HK-2 (cell line): ENCODE measurements at regions not wholly inside any gene's neighbourhood (a gene's known extent, or its start where the extent isn't known, plus 50 kb on each side); places are given as distances from the start of the nearest gene placed in this dataset.

Experiments
- DNase-seq: peaks from one replicate; pipeline ENCODE4 v3.0.0-alpha.2; 2018; ENCODE audit not compliant: unreplicated experiment

DNA sequence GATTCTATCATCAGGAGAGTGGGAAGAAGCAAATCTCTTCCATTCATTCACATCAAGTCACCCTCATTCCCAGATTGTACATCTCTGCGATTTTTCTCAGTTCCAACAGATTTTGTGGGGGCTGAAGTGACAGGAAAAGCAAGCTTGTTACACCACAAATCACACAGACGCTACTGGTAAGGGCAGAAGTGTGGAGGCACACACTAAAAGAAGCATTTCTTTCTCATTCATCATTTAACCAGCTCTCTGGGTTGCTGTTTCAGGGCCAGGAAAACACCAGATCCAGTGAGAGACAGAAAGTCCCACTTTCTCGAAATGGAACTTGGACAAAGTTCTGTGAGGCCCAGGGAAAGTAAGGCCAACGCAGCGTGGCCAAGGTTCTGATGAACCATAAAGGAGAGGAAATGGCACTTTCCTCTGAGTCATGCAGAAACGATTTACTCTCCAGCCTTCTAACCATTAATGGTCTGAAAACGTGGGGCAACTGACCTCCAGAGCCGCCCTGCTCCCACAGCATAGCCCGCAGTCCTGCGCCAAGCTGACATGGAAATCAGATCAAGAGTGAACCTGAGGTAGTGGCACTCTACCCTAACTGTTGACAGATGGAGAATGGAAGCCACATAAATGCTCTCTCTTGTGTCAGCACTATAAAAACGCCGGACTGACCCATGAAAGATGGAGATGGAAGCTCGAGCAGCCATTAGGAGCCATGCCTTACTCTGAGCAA, 191.0 kb downstream of the C1D start:
- DNase-seq: peak; percentile 63

DNA sequence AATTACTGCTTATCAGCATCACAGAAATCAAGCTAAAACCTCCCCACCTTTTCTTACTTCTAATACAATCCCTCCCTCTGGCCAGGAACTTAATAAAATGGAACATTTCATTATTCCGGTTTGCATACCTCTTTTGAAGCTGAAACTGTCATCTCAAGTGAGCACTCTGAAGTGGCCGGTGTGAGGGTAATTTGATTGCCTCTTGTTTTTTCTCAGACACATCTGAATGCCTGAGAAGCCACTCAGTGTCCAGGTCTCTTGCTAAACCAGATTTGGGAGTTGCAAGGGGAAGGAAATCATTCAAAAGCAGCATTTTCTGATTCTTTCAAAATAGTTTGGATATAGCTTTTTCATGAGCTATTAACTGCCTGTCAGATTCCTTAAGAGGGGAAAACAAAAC, 190.3 kb downstream of the C1D start:
- DNase-seq: peak; percentile 7

DNA sequence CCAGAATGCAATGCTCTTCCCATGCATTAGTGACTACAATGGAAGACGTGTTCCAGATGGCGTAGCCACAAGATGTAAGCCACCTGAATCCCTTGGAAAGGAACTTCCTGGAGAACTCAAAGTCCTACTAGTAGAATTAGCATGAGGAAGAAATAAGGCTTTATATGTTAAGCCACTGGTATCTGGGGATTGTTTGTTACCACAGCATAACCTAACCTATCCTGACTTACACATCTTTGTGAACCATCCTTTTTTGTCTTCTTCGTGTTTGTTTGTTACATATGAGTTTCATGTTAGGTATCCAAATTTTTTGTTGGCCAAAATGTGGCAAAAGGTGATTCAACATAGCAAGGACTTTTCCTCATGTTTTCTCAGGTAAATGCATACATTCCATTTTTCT, 188.9 kb downstream of the C1D start:
- no peak for DNase-seq

DNA sequence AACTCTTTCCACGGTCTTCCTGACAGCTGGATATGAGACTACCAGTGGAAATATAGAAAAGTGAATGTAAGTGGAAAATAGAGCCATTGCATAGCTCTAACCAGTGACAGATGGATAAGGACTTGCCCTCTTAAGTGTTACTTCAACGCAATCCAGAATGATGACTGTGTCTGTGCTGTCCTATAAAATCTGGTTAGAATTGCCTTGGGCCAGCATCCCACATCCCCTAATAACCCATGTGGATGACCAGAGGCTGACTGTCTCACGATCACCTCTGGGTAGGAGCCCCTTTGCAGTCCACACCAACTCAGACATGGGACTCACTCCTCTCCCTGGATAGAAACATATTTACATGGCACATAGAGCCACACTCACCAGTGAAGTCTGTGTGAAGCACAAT, 186.6 kb downstream of the C1D start:
- no peak for DNase-seq

DNA sequence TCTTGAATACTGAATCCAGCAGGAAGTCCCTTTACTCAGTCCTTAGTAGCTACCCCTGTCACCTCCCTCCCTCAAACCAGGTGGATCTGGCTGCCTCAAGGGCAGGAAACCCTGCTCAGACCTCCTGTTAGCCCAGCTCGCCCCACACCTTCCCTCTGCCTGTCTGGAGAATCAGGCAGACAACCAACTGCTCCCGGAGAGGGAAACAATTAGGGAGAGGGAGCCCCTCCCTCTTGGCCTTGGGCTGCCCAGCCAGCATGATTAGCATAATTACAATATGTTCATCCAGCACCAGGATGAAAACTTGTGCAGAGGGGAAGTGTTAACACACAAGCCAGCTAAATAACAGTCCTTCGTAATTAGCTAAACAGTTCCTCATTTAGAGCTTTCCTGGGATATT, 185.5 kb downstream of the C1D start:
- DNase-seq: no peak

DNA sequence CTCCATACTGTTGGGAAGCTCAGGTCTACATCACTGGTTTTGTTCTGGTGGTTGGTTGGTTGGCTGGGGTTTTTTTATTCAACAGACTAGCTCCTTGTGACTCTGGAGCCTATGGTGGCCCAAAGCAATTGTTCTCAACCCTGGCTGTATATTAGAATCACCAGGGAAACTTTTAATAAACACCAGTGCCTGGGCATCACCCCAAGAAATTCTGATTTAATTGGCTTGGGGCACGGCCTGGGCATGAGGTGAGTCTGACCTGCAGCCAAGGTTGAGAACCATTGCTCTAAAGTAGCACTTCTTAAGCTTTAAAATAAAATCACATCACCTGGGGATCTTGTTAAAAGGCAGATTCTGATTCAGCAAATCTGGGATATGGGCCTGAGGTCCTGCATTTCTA, 184.1 kb downstream of the C1D start:
- no peak for DNase-seq

DNA sequence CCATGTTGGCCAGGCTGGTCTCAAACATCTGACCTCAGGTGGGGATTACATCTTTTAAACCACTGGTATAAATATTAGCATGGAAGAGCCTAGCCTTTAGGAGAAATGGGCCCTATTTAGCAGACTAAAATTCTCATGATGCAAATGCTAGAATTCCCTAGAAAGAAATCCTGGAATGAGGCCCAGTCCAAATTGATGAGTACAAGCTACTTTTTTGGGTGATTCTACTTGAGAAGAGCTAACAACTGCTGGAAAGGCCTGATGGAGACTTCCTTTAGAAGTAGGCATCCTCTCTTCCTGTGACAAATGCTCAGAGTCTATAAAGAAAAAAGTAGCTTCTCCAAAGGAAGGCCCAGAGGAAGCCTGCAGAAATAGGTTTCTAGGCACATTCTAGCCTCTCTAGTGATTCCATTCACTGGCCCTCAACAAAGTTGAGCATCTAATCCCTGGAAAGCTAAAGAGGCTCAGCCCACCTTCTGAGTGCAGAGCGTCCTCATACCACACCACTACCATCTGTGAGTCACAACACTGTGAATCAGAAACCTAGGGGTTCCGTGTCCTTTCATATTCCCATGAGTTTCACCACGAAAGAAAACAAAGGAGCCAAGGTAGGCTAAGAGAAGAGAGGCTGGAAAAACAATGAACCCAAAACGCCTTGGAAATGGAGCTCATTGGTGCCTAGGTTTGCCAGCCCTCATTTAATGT, 183.1 kb downstream of the C1D start:
- DNase-seq: peak; percentile 33

DNA sequence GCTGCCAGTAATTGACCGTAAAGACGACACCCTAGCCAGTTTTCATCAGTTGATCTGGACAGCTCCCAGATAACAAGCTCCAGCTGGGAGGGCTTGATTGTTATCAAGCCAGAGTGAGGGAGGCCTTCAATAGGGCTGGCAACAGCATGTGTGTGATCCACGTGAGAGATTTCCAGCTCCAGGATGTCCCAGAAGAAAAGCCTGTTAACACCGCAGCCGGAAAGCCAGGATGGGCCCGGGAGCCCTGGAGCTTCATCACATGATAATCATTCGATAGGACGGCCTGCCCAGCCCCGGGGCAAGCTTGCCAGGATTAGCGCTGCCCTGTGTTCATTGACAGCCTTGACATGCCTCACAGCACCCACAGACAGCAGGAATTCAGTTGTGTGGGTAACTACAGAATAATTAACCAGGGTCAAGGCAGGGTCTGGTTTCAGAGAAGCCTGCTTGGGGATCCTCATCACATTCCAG, 182.5 kb downstream of the C1D start:
- DNase-seq: peak; percentile 92

DNA sequence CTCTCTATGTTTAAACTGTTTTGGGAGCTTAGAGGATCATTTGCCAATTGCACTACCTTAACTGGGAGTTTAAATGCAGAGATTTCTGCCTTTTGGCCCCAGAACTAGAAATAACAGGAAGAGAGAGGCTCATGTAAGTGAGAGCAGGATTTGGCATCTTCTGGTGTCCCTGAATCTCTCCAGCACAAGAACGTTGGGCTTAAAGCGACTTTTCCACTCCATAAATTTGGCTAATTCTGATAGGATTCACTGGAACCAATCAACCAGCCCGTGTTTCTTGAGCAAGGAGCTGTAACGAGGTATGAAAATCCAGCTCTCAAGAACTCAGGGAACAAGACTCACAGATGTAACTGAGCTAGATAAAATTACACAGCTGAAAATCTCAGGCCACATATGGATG, 181.0 kb downstream of the C1D start:
- DNase-seq: no peak

DNA sequence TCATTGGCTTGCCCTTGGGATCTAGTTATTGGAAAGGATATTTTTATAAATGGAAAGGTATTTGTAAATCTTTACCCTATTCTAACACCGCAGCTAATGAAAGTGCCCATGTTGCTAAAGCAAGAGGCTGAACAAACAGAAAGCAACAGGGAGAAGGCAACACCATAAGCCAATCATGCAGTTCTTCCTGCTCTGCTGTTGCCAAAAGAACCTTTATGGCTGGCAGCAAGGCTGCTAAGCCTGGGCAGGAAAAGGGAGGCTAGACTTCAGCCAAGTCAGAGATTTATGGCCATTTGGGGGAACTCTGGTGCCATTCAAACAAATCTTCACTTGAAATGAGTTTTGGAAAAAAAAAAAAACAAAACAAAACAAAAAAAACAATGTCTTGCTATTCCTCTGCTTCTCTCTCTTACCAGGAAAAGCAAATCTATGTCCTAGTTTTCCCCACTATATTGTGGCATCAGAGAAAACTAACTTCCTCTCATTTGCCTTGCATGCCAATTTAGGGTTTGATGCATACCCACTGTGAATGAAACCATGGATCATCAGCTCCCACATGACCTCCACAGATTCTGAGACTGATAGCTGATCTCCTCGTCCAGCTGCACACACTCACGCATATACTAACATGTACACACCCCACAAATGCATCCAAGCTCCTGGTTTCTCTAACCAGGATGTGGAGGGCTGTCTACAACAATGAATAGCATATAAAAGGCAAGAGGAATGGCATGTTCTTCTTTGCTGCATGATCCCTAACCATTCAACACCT, 179.3 kb downstream of the C1D start:
- no peak for DNase-seq

DNA sequence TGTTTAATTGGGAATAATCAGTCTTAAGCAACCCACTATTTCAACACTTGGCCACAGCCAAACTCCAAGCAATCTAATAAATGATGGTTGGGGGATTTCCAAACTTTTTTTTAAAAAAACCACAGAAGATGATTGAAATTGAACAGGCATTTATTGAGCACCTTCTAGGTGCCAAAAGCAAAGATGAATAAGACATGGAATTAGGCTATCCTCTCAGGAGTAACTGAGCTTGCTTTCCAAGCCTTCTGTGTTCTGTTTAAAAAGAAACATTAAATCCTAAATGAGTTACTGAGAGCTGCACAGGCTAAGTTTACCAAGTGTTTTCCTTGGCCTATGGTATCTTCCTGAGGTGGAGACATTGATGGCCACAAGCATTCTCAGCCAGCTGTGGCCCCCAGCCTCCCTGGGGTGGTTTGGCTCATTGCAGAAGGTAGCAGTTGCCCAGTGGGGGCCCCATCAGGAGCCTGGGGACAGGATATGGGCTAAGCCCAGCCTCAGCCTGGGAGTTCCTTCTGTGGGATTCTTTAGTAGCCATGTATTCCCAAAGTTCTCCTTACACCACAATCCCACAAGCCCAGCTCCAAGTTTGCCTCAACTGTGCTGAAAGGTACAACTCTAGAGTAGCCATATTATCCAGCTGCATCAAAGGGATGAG, 174.3 kb downstream of the C1D start:
- DNase-seq: no peak

DNA sequence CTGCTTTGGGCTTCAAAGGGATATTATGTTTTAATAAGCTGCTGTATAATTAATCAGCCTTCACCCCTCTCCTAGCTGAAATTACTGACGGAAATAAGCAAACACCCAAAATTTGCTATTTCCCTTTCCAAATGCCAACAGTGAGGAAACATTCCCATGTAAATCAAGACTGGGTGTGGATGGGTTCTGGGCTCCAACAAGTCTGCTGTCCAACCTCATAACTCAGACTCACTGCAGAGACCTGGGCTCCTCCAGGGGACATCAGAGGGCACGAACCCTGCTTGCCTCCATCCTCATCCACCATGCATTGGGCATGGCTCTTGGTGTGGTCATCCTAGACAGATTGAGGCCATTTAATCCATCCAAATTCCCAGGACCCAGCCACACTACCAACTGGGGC, 173.7 kb downstream of the C1D start:
- no peak for DNase-seq

DNA sequence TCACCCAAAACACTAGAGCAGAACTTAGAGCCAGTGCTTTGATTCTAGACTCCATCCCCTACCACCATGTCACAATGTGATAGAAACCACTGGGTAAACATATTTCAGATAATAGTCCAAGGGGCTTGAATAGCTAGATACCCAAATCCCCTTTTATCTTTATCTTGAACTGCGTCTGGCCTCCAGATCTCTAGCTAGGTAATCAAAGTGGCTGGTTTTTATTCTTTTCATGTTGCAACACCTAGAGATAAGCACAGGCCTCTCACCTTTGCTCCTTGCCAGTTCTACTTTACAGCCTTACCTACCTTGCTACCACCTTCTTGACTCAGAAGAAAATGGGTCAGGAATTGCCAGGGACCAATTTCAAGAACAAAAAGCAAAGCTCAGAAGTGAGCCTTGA, 171.2 kb downstream of the C1D start:
- DNase-seq: no peak

DNA sequence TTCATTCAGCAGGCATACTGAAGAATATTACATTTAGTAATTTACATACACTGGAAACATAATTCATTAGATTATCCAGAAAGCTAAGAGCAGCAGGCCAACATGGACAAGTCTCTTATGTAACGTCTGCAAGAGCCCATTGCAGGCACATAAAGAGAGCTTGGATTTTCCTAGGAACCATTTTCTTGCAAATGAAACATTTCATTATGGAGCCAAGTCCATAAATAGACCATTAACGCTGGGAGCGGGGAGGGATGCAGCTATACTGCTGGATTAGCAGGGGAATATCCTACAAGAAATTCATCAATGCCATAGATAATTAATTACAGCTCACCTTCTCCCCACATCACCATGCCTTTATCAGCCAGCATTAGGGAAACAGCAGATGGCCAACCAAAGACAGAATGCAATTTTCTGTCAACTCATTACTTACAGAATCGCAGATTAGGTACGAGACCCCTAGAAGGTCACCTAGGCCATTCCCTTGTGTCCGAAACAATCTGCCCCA, 170.4 kb downstream of the C1D start:
- DNase-seq: no peak

DNA sequence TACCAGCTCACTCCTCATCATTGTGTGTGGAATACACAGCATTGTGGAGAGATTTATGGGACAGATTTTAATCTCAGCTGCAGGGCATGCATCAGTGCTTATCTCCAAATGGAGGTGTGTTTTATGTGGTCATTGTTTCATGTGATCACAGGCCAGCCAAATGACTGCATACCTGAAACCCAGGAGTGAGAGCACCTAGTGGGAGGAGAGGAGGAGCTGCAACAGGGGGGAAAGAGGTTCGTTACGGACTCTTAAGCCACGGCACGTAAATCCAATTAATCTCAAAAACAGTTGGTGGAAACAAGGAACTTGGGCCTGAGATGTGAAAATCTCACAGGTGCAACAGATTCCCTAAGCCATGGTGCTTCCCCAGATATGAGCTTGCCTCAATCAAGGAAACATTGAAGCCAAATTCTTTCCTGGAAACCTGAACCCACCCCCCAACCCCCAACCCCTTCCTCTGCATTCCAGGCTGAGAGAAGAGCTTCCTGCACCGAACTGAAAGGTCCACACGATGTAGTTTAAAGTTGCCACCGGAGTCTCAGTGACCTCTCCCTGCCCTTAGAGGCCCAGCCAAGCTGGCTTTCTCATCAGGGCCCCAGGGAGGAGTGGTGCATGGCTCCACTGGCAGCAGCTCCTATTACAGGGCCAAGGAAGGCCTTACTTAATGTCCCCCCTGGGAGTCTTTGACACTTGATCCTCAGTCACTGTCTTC, 167.4 kb downstream of the C1D start:
- DNase-seq: no peak

DNA sequence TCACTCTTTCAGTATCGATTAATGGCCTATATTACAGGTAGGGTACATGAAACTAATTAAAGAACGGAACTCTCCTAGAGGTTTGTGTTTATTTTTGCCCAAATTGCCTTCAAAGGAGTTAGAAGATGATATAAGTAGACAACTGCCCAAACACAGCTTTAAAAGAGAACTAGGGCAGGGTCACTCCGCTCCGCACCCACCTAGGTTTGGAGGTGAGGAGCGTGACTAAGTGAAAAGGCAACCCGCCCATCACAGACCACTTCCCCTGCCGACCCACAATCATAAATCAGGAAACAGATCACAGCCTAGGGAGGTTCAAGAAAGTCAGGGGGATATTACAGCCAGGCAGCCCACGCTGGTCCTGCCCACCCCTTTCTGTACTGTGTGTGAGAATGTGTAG, 166.7 kb downstream of the C1D start:
- no peak for DNase-seq

DNA sequence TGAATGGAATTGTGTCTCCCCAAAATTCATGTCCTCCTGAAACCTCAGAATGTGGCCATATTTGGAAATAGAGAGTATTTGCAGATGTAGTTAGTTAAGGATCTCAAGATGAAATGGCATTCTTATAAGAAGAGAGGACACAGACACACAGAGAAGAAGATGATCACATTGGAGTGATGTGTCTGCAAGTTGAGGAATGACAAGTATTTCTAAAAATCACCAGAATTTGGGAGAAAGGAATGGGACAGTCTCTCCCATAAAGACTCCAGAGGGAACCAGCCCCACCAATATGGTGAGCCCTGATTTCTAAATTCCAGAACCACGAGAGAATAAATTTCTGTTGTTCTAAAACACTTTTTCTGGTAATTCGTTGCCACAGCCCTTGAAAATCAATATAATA, 166.3 kb downstream of the C1D start:
- DNase-seq: no peak

DNA sequence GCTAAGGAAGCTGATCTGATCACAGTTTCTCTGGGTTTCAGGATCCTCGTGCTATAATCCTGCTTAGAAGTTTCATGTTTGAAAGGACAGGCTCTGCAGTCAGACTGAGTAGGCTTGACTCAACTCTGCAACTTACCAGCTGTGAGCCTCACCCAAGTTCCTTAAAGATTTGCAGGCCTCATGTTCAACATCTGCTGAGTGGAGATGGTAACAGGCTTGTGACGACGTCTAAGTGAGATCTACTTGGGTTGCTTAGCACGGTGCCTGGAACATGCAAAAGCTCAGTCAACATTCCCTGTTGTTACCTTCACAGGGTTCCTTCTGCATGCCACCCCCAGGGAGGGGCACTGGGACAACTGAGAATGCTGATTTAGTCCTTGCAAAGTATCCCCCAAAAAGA, 164.2 kb downstream of the C1D start:
- no peak for DNase-seq

DNA sequence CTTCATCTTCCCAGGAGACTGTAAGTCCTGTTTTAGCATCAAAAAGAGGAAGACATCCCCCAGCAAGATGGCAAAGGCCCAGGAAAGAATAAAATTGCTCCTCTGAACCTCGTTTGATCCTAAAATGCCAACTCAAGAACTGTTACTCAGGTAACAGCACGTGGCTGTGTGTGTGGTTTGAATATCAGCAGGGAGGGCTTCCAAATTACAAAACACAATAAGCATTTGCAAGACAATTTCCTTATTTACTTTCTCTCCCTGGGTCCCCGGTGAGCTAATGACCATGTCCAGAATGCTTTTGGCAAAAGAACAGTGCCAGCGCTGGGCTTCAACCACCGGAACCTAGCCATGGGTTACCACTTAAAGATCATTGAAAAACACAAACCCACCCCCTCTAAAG, 163.6 kb downstream of the C1D start:
- DNase-seq: no peak

DNA sequence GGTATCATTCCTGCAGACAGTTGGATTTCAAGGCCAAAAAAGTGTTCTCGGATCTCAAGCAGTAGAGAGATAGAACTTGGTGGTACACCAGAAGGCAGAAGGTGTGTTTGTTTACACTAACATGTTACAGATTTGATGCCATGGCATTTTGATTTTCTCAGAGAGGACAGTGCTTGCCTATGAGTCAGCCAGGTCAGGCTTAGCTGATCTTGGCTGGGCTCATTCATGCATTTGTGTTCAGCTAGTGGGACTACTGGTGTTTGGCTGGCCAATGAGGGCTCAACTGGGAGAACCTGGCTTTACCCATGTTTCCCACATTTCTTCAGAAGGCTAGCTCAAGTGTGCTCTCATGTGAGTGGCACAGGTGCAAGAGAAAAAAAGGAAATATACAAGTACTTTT, 162.0 kb downstream of the C1D start:
- DNase-seq: no peak

DNA sequence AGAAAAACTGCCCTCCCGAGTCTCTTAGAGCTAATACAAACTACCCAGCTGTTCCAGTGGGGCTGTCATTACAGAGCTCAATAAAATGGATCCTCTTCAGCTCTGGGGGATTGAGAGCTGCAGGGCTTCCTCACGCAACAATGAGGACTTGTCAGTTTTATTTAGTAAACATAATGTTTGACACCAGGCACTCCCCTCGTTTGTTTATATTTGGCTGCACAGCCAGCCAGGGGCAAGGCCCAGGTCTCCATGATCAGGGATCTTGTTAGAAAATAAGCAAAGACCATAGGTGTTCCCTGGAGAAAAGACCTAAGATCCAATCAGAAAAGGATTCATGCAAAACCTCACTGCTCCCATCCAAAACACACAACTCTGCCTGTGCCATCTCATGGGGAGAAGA, 158.2 kb downstream of the C1D start:
- no peak for DNase-seq

DNA sequence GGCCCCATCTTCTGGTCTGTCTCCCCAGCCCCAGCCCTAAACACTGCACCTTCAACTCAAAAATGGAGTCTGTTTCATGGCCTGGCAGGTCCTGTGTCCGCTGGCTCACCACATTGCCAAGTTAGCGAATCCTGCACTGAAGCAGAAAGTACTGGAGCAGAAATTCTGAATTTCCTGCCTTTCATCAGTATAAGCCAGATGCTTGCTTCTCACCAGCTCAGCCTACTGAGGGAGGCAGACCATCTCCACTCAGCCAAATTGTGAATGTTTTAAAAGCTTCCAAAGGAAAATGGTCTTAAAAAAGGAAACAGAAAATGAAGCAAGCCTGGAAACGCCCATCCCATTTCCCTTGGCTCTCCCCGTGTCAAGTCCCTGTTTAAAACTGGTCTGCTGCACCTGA, 157.8 kb downstream of the C1D start:
- no peak for DNase-seq
